ENCODE measurements at regions not wholly inside any gene's neighbourhood (a gene's known extent, or its start where the extent isn't known, plus 50 kb on each side); places are given as distances from the start of the nearest gene placed in this dataset.

DNA sequence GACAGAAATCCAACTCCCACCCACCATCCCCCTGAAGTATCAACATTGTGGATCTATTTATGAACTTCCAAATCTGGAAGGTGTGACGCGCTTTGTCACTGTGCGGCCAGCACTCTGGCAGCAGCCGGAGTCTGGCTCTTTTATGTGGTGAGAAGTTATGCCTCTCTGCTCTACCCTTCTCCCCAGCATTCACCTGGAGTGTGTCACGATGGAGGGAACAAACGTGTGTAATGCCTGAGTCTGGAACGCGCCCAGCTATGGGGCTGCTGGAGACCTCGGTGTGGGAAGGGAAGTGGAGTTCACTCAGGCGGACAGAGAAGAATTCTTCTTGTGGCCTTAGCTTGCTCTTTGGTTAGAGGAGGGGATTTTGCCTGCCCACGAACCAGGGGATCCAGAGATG is 222.1 kb upstream of the RPL34 start:
- DNase-seq, result no peak

DNA sequence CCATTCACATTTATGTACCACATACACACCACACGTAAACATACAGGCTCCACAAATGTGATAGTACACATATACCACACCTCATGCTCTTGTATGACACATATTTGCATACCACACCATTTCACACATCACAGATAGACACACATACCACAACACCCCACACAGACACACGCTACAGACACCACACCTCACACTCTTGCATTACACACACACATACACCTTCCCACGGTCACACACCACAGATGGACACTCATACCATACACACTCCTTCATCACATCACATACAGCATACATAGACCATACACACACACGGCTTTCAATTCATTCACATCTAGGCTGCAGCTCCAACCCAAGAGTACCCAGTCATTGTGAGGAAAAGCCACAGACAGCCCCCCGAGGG is 222.5 kb upstream of the RPL34 start:
- DNase-seq, result no peak

DNA sequence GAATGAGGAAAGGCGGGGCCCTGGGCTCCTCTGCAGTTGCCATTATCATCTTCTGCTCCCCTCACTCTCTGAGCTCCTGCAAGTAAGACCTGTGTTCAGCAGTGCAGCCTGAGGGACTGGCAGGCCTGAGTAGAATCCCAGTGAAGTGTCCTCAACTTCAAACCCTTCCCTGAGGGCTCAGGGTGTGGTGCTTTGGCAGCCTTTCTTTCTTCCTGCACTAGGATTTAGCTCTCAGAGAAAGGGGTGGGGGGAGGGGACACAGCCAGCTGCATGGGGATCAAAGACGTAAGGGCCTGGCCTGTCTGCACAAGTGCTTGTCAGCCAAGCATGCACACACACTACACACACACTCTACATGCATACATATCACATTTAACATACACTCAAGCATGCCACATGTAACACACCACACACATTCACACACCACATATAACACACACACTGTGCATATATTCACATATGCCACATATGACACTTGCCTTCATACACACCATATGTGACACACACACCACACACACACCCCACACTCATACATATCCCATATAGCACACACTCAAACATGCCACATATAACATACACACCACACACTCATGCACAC is 223.4 kb upstream of the RPL34 start:
- DNase-seq, result no peak

DNA sequence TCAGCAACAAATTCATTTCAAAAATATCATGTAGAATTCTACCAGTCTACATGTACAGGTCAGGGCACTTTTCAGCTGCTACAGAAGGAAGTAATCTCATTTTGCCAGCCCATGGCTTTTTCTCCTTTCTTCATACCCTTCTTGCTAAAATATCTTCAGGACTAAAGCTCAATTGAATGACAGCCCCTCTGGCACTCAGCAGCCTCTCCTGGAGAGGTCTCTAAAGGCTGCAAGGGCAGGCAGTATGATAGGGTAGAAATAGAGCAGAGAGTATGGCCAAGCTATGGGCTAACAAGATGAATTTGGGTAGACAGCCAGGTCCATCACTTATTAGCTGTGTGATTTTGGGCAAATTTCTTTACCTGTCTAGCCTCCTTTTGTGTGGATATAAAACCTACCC is 224.6 kb upstream of the RPL34 start:
- no peak for DNase-seq

DNA sequence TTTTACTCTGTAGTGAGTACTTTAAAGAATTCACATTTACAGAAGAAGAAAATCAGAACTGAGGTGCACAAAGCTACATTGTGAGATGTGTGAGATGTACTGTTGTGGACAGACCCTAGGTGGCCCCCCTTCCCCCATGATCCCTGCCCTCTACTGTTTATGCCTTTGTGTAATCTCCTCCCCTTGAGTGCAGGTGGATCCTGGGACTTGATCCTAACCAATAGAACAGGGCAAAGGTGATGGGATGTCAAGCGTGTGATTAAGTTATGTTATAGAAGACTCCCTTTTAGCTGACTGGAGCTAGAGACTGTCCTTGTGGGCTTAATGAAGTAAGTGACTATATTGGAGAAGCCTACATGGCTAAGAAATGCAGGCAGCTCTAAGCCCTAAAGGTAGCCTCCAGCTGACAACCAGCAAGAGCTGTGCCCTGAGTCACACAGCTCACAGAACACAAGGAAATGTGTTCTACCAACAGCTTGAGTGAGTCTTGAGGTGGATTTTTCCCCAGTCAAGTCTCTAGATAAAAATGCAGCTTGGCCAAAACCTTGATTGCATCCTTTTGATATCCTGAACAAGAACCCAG is 225.2 kb upstream of the LEF1 start:
- DNase-seq, result no peak

DNA sequence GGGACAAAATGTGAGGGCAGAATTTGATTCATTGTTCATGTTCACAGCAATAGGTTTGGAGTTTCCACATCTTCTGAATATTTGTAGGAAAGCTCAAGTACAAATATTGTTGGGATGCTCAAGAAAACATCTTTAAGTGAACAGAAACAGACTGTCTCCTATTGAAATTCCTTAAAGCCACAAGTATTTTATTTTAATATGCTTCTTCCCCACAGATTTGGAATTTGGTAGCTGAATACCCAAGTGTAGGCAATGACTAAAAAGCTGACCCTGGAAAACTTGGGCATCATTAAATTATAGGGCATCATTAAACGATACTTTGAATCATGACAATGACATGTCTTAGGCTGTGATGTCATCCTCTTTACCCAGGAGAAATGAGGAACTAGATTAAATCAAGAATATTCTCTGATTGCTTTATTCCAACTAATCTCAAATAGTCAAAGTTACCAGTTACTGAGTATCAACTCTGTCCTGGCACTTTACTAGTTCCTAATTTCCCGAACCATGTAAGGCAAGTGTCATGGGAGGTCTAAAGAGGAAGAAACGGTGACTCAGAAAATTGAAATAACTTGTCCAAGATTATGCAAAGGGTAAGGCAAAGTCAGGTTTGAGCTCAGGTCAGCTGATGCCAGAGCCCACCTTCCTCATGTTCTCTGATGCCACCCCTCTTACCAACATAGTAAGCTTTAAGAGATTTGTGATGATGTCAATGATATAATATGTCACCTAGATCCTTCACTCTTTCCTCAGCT is 223.1 kb upstream of the LEF1 start:
- no peak for DNase-seq

DNA sequence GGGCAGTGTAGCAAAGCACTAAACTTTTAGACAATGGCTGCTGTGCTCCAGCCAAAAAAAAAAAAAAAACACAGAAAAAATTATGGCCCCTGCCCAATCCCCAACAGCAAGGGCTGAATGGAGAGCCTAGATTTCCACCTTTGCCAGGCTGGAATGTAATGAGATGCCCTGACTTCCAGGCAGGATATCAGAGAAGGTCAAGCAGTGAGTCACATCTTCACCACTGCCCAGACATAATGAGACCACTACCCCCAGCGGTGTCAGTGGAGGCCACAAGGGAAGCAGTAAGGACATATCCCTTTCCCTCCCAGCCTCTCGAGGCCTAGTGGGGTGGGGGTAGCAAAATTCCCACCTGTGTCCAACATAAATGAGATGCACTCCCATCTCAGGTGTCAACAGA is 216.3 kb upstream of the LEF1 start:
- DNase-seq, result no peak

DNA sequence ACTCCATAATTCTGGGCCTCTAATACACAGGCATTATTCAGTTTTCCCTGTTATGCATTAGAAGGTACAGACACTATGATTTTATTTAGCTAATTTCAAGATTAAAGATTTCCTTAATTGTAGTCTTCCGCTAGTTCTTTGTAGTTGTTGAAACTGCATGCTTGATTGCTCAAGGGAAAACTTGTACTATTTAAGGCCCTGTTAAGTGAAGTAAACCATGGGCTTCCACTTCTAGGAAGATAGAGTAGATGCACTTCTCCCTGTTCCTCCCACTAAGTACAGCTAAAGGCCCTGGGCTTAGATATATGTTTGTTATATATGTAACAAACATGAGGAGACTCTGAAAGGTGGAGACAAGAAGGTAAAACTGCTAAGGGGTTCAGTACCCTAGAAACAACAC is 215.8 kb upstream of the LEF1 start:
- DNase-seq, result no peak

DNA sequence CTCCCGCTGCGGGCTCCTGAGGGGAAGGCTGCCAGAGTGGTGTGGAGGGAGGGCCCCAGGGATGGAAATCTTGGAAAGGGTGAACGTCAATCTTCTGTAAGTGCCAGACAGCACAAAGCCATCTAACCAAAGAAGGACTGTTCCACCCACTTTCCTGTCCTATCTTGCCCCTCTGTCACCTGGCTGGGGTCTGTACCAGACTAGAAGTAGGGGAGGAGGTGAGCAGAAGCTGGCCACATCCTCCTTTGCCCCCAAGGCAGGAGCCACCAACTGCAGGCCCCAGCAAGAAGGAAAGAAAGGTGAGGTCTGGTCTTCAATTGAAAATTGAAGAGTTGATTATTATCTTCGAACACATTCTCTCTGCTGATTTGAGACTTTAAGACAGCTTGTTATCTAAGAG is 214.4 kb upstream of the LEF1 start:
- no peak for DNase-seq

DNA sequence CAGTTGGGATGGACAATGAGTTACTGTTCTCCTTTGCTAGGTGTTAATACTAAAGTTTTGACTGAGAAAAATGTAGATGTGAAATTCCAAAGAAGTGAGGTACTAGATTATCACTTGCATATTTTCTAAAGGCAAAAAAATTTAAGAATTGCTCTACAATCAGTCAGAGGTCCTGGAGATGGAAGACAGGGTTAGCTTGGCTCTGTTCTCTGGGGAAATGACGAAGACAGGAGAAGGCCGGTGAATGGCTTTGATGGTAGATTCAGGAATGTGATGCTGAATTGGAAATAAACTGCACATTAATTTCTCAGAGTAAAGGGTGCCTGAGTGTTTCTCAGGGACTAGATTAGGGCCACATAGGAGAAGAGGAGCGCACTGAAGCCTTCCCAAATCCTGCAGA is 214.0 kb upstream of the LEF1 start:
- no peak for DNase-seq

DNA sequence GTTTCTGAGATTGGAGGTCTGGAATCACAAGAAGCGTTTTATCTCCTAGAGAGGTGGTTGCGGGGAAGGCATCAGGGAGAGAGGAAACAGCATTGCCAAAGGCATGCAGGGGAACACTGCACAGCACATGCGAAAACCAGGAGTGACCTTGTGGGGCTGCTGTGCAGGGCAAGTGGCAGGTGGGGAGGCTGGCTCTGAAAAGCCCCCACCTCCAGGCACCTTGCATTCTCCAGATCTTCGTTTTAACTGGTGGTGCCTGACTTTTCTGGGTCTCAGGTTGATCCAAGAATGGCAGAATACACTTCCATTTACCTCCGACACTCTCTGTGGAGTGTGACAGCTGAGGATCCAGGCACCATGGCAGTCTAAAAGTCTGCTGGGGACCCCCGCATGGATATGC is 209.4 kb upstream of the LEF1 start:
- no peak for DNase-seq

DNA sequence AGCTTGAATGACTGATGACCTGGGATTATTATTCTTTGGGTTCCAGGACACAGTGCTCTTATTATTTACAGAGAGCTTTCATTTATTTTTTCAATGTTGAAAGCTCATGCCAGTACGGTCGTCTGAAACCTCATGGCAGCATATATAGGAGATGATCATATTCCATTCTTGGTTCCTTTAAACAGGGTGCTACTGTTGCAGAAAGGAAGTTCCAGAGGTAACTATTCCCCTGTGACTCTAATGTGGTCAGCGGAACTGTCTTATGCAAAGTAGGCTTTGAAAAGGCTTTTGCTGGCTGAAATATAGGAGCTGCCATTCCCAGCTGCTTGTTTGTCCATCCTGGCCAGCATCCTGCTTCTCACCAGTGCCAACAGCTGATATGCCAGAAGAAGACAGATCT is 208.3 kb upstream of the LEF1 start:
- no peak for DNase-seq

DNA sequence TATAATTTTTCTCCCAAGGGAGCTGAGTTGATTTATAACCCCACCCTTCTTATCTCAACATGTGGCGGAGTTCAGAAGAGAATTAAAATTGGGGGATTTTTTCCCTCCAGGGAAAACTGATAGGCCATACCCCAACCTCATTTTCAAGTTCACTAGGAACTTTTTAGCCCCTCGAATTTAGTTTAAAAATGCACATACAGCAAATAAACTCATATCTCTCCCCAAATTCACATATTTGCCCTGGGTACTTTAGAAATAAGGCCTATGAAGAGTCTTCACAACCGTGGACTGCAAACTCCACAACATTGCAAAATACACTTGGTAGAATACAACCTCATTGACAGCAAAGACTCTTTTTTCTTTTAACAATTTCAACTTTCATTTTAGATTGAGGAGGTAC is 206.7 kb upstream of the LEF1 start:
- no peak for DNase-seq

DNA sequence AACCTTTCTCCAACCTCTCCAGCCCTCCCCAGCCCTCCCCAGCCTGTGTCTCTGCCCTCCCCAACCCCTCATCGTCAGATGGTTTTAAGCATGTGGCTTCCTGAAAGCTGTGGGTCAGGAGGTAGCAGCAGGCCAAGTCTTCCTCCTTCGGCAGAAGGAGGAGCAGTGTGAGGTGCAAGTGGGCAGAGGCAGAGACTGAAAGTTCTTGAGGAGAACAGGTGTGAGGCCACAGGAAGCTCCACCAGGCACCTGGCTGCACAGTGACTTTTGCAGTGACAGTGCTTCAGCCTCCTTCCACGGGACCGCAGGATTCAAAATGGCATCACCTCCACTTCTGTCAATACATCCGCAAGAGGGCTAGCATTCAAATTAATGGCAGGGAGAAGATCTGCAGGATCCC is 203.9 kb upstream of the LEF1 start:
- DNase-seq, result no peak

DNA sequence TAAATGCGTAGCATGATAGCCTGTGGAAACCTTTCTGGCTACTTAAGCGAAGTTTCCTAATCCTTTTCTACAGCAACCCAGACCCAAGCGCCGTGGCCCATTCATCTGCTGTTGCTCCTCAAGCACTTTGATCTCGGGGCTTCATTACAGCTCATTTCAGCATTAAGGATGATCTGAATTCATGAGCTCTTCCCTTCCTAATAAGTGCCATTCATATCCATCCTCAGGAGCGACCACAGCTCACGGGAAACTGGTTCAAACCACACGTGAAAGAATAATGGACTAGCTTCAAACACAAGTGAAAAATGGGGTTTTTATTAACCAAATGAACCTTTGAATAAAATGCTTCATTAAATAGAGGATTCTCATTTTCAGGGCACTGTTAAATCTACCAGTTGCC is 202.6 kb upstream of the LEF1 start:
- no peak for DNase-seq

DNA sequence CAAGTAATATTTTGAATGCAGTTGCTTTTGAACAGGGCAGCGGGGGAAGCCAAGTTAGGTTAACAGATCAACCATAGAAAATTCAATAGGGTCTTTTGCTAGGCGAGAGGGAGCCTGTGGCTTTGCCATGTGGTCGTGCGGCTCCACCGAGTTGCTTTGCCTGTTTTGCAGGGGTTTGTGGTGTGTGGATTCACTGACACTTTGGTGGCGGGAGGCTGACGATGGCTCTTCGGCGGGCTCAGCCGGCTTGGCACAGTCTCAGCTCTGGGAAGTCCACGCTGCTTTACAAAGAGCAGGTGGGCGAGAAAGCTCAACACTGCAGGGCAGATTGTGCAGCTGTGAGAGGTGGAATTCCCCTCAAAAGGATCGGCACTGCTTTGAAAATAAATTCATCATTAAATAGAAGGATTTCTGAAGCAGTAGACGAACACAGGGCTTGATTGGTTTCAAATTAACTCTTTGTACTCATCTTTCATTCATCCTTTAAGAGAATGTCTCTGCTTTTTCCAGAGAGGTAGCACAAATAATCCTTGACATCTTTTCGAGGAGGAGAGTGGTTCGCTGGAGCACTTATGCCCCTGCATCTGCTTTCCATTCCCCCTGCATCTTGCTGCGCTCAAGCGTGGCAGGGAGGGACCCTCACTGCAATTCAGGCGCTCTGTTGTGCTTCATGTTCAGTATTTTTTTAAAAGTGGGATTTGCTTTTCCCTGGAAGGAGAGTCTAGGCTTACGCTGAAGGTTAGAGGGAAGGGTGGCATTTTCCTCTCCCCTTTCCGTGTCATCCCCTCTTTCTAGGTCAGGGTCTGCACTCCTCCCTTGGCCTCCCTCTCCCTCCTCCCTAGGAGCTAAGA is 201.8 kb upstream of the LEF1 start:
- no peak for DNase-seq

DNA sequence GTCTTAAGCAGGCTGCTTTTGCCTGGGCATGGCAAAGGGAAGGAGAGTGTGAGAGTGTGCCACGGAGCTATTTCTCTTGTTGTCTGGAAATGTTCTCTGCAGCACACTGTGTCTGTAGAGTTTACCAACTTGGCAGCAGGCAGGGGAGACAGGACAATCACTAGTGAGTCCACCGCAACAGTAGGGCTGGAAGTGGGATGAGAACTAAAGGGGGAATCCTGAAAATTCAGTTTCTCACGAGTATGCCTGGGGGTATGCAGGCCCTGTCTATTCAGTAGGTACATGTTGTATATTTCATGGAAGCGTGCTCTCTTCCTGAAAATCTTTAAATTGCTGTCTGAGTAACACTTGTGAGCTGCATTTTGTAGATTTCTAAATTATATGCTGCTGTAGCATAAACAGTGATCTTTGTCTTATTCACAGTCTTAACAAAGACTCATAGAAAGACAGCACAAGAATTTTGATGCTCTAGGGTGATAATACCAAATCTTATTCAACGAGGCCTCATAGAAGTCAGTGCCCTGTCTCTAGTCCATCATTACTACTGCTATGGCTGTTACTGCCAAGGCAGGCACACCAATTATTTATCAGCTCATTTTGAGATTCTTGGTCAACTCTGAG is 200.4 kb upstream of the LEF1 start:
- DNase-seq, result no peak

DNA sequence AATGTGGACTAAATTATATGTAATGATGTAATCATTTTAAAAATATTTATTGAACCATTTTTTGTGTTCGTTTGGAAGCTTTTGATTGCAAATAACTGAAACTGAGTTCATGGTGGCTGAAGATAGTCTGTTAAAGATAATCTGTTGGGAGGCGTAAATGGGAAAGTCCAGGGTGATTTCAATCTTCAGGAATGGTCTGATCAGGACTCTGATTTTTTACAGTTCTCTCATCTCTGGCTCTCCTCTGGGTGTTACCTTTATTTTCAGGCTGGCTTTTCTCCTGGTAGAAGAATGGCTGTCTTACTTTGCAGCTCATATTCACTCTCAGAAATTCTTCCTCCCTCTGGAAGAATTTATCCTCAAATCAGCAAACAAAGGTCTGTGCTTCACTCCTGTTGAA is 199.0 kb upstream of the LEF1 start:
- no peak for DNase-seq

DNA sequence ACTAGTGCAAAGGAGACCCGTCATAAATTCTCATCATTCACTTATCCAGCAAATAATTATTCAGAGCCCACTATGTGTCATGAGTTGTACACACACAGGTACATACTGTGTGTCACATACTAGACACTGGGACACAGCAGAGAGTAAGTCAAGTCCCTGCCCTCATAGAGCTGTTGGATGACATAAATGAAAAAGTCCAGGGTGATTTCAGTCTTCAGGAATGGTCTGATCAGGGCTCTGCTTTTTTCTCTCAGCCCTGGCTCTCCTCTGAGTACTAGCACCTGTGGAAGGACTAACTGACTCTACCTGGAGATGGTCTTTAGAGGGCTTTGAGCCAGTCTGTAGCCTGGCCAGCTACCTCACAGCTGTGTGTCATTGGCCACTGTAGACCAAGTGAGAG is 198.0 kb upstream of the LEF1 start:
- DNase-seq, result no peak

DNA sequence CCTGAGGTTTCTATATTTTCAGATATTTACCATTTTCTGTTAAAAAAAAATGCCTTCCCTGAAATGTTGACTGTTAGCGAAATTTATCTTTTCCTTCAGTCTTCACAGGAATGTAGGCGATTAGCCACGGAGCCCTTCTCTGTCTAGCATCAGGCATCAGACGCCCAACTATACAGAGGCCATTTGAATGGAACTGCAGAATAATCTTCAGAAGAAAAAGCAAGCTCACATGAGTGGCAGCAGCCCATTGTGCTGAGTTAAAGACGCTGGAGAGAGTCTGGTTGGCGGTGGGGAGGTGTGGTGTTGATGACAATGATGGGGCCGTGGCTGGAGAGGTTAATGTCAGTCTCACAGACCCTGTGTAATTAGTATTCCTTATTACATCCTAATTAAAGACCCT is 196.8 kb upstream of the LEF1 start:
- no peak for DNase-seq

DNA sequence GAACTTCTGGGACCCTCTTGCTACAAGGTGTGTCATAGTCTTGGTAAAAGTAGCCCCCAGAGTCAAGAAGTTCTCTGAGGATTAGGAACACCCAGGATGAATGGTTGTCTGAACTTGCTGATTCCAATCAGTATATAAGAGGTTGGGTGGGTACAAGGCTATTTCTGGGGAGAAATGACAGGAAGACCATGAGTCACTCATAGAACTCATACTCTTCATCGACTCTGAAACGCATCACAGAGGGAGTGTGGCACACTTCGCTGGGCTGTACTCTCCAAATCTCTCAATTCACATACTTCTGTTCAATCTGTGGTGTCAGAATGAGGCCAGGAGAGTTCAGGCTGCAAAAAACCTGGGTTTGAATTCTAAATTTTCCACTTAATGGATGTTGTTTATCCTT is 193.2 kb upstream of the LEF1 start:
- DNase-seq, result peak; percentile 64

DNA sequence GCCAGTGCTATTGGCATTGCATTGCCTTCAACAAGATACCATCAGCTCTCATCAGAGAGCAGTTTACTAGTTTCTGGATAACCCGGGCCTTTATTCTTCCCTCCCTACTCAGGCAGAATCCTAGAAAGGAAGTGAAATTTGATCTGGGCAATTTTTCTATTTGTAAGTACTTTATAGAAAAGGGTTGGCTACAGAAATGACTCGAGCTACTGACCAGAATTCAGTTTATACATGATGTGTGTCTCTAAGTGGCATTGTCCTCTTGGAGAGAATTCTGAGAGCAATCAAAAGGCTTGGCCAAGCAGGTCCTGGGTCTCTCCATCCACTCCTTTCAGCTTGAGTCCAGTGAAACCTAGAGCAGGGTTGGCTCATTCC is 192.7 kb upstream of the LEF1 start:
- no peak for DNase-seq

DNA sequence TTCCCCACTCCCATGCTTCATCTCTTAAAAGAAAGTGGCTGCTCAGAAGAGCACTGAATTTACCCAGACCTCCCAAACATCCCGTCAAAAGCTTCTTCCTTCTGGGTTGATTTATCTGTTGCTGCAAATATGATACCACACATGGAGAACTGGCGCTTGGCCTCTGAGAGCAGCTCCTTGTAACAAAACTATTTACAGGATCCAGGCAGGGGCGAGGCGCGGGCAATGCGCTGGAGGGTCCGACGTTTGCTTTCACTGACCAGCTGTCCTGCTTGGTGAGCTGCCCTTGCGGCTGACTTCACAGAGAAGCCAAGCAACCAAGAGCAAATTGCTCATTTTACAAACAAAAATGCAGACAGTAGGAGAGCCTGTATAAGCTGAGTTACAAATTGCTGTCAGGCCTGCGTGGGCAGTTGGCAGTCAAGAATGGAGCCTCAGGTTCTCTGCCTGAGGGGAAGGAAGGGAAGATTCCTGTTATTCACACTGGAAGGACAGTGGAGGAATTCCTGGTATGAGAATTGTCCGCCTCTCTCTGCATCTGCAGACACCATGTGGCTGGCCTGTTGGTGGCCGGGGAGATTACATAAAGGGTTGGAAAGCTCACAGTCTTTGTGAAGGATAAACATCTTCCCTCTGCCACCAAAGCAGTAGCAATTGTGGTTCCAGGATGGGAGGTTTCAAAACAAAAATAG is 192.2 kb upstream of the LEF1 start:
- peak; percentile 85 for DNase-seq

Measured in hematopoietic multipotent progenitor cell treated with erythropoietin and hydrocortisone succinate and interleukin-3 and kit ligand, for 6 days (in vitro differentiated cells).